ENCODE measurements at regions not wholly inside any gene's neighbourhood (a gene's known extent, or its start where the extent isn't known, plus 50 kb on each side); places are given as distances from the start of the nearest gene placed in this dataset.
"Not testable (repeated sequence)": the region's sequence is repeated elsewhere in the genome, so short reads cannot be mapped to it uniquely, and the experiment has no call there.

GRCh38 chr5:111948092-111948841 lies 191.3 kb upstream of the NREP start:
- in situ Hi-C loops (cut with MboI; ENCODE audit: low sequenced_read_pairs) = no loop called here

- in situ Hi-C loops (cut with MboI; ENCODE audit: low sequenced_read_pairs) = no loop called here
These were observed 189.6 kb upstream of the NREP start for GRCh38 chr5:111946556-111946955.

- in situ Hi-C loops (cut with MboI; ENCODE audit: low sequenced_read_pairs) = no loop called here
These were observed 188.5 kb upstream of the NREP start for GRCh38 chr5:111945535-111945934.

- in situ Hi-C loops (cut with MboI; ENCODE audit: low sequenced_read_pairs) = no loop called here
These were observed 185.8 kb upstream of the NREP start for GRCh38 chr5:111942661-111943401.

GRCh38 chr5:111942201-111942600 lies 185.2 kb upstream of the NREP start:
- in situ Hi-C loops (cut with MboI; ENCODE audit: low sequenced_read_pairs) = no loop called here

- in situ Hi-C loops (cut with MboI; ENCODE audit: low sequenced_read_pairs) = no loop called here
These were observed 180.1 kb upstream of the NREP start for GRCh38 chr5:111937094-111937493.

GRCh38 chr5:111935835-111936234 lies 178.8 kb upstream of the NREP start:
- in situ Hi-C loops (cut with MboI; ENCODE audit: low sequenced_read_pairs) = no loop called here

GRCh38 chr5:111935009-111935408 lies 178.0 kb upstream of the NREP start:
- in situ Hi-C loops (cut with MboI; ENCODE audit: low sequenced_read_pairs) = no loop called here

- in situ Hi-C loops (cut with MboI; ENCODE audit: low sequenced_read_pairs) = no loop called here
These were observed 177.5 kb upstream of the NREP start for GRCh38 chr5:111934511-111934910.

- in situ Hi-C loops (cut with MboI; ENCODE audit: low sequenced_read_pairs) = no loop called here
These were observed 176.1 kb upstream of the NREP start for GRCh38 chr5:111933086-111933485.

GRCh38 chr5:111932628-111933027 lies 175.6 kb upstream of the NREP start:
- in situ Hi-C loops (cut with MboI; ENCODE audit: low sequenced_read_pairs) = no loop called here

GRCh38 chr5:111932199-111932598 lies 175.2 kb upstream of the NREP start:
- in situ Hi-C loops (cut with MboI; ENCODE audit: low sequenced_read_pairs) = no loop called here

- in situ Hi-C loops (cut with MboI; ENCODE audit: low sequenced_read_pairs) = no loop called here
These were observed 174.7 kb upstream of the NREP start for GRCh38 chr5:111931655-111932054.

GRCh38 chr5:111930905-111931461 lies 174.0 kb upstream of the NREP start:
- in situ Hi-C loops (cut with MboI; ENCODE audit: low sequenced_read_pairs) = no loop called here

- in situ Hi-C loops (cut with MboI; ENCODE audit: low sequenced_read_pairs) = no loop called here
These were observed 173.5 kb upstream of the NREP start for GRCh38 chr5:111930449-111930848.

- in situ Hi-C loops (cut with MboI; ENCODE audit: low sequenced_read_pairs) = no loop called here
These were observed 172.9 kb upstream of the NREP start for GRCh38 chr5:111929867-111930266.

- in situ Hi-C loops (cut with MboI; ENCODE audit: low sequenced_read_pairs) = no loop called here
These were observed 172.3 kb upstream of the NREP start for GRCh38 chr5:111929261-111929660.

GRCh38 chr5:111928511-111928910 lies 171.5 kb upstream of the NREP start:
- in situ Hi-C loops (cut with MboI; ENCODE audit: low sequenced_read_pairs) = no loop called here

- in situ Hi-C loops (cut with MboI; ENCODE audit: low sequenced_read_pairs) = no loop called here
These were observed 170.2 kb upstream of the NREP start for GRCh38 chr5:111927191-111927590.

- in situ Hi-C loops (cut with MboI; ENCODE audit: low sequenced_read_pairs) = no loop called here
These were observed 169.0 kb upstream of the NREP start for GRCh38 chr5:111926026-111926425.

- in situ Hi-C loops (cut with MboI; ENCODE audit: low sequenced_read_pairs) = no loop called here
These were observed 165.3 kb upstream of the NREP start for GRCh38 chr5:111922344-111922743.

GRCh38 chr5:111921691-111922090 lies 164.7 kb upstream of the NREP start:
- in situ Hi-C loops (cut with MboI; ENCODE audit: low sequenced_read_pairs) = not testable (repeated sequence)
